ENCODE measurements at regions not wholly inside any gene's neighbourhood (a gene's known extent, or its start where the extent isn't known, plus 50 kb on each side); places are given as distances from the start of the nearest gene placed in this dataset.

DNA sequence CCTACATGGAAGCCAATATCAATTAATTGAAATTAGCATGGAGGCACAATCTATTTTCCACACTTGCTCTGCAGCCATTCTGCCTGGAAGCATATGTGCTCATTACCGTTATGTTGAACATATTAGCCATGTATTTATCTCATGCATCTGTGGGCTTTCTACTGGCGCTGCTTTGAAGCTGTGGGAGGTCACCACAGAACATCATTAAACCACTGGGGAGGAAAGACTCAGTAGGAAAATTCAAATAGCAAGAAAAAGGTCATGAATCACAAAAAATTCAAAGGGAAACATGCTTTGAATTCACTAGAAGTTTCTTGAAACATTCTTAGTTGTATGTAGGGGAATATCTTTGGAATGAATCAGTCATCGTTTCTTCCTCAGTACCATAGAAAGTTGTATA, 652.5 kb downstream of the EDEM1 start:
- no peak overlapping the region for H3K4me3 ChIP-seq (ENCODE audit: low read length)
- TF ChIP-seq, protein P1, sequence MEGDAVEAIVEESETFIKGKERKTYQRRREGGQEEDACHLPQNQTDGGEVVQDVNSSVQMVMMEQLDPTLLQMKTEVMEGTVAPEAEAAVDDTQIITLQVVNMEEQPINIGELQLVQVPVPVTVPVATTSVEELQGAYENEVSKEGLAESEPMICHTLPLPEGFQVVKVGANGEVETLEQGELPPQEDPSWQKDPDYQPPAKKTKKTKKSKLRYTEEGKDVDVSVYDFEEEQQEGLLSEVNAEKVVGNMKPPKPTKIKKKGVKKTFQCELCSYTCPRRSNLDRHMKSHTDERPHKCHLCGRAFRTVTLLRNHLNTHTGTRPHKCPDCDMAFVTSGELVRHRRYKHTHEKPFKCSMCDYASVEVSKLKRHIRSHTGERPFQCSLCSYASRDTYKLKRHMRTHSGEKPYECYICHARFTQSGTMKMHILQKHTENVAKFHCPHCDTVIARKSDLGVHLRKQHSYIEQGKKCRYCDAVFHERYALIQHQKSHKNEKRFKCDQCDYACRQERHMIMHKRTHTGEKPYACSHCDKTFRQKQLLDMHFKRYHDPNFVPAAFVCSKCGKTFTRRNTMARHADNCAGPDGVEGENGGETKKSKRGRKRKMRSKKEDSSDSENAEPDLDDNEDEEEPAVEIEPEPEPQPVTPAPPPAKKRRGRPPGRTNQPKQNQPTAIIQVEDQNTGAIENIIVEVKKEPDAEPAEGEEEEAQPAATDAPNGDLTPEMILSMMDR (conservative IDR thresholded peaks at IDR 0.05; ENCODE audit: low read length) = no peak

DNA sequence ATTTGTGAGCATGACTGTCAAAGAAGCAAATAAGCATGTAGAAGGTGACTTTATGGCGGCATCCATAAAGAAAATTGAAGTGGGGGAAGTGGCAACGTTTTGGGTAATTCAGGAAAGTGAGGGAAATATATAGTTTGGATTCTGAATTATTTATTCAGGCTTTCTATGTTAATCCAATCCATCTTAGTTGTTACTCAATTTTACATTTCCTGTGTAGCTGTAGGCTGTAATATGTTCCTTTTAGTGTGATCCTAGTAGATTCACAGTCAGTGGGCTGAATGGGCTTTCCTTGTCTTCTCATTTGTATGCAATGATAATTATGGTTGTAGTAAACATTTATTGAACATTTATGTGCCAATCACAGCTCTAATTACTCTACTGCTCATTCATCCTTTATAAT, 654.1 kb downstream of the EDEM1 start:
- no peak overlapping the region for H3K4me3 ChIP-seq (ENCODE audit: low read length)
- TF ChIP-seq, protein P1 (conservative IDR thresholded peaks at IDR 0.05; ENCODE audit: low read length) = no peak

More for the DNA sequence above, 652.5 kb downstream of the EDEM1 start:
- no peak for DNase-seq (ENCODE audit: low read depth)

GRCh38 chr3:5846261-5846660, 658.8 kb downstream of the EDEM1 start:
- TF ChIP-seq, protein P1 (conservative IDR thresholded peaks at IDR 0.05; ENCODE audit: low read length) = no peak
- DNase-seq (ENCODE audit: low read depth) = no peak
- H3K4me3 ChIP-seq (ENCODE audit: low read length) = no peak overlapping the region

More for the DNA sequence above, 654.1 kb downstream of the EDEM1 start:
- DNase-seq (ENCODE audit: low read depth) = no peak

DNA sequence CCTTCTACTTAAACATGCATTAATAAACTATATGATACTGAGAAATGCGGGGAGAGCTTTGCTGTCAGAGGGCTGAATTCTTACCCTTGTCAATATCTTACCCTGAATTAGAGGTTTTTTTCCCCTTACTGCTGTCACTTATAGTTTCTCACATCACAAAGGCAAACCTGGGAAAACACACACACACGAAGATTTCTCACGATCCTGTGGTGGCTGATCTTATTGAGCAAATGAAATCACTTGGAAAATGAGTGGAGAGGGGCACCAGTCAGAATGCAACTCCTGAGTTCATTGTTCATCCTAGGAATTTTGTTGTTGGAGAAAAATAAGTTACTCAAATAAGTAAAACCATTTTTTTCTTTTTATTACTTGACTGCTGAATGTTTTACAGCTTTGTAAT, 673.6 kb downstream of the EDEM1 start:
- no peak for DNase-seq (ENCODE audit: low read depth)
- H3K4me3 ChIP-seq (ENCODE audit: low read length) = no peak overlapping the region
- TF ChIP-seq, protein P1 (conservative IDR thresholded peaks at IDR 0.05; ENCODE audit: low read length) = no peak

DNA sequence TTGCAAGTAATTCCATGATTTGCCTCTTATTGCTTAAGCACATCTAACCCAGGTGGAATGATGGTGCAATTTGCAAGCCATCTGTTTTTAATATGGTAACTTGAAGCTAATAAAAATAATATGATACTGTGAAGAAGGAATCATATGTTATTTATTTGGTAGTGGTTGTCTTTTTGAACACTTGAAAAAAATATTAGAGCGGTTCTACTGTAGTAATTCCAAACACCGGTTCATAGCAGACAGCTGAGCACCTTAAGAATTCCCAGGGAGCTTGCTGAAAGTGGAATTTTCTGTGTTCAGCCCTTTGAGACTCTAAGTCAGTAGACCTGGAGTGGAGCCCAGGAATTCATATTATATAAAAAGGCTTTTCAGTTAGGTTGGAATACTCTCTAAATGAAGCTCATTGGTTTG, 687.4 kb downstream of the EDEM1 start:
- TF ChIP-seq, protein P1 (conservative IDR thresholded peaks at IDR 0.05; ENCODE audit: low read length) = no peak
- no peak for DNase-seq (ENCODE audit: low read depth)
- no peak overlapping the region for H3K4me3 ChIP-seq (ENCODE audit: low read length)

GRCh38 chr3:5888851-5889250, 701.3 kb downstream of the EDEM1 start:
- TF ChIP-seq, protein P1 (conservative IDR thresholded peaks at IDR 0.05; ENCODE audit: low read length) = no peak
- no peak for DNase-seq (ENCODE audit: low read depth)
- no peak overlapping the region for H3K4me3 ChIP-seq (ENCODE audit: low read length)

- TF ChIP-seq, protein P1 (conservative IDR thresholded peaks at IDR 0.05; ENCODE audit: low read length) = no peak
- no peak overlapping the region for H3K4me3 ChIP-seq (ENCODE audit: low read length)
- DNase-seq (ENCODE audit: low read depth) = no peak
Observed at GRCh38 chr3:5889374-5889773, 701.9 kb downstream of the EDEM1 start.

Measured in AG10803 (cell line).